ENCODE measurements at regions not wholly inside any gene's neighbourhood (a gene's known extent, or its start where the extent isn't known, plus 50 kb on each side); places are given as distances from the start of the nearest gene placed in this dataset.

DNA sequence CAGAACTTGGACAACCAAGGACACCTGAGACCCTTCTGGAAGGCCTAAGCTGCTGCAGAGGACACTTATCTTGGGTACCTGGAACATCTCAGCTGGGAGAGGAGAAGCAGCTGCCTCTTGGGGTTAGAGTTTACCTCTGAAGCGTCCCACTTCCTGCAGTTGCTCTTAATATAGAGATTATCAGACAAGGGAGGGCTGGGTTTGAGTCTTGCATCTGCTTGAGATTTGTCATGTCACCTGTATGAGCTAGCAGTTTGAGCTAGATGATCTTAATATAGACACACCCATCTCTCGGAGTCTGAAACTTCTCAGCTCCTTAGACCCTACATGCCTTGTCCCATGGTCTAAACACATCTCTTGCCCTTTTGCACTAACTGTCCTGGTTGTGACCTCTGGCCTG, 93.1 kb upstream of the CCL1 start:
- no peak overlapping the region for H3K4me3 Mint-ChIP-seq
- H2BK20ac ChIP-seq (ENCODE audit: low read depth, low read length, poor library complexity, severe bottlenecking), result no peak overlapping the region
- no peak overlapping the region for H4K5ac ChIP-seq (ENCODE audit: insufficient read length, low read depth, low read length)
- H3K27ac Mint-ChIP-seq, result no peak overlapping the region
- no peak overlapping the region for H2BK12ac ChIP-seq (ENCODE audit: insufficient read length, low read depth, low read length)
- no peak overlapping the region for H3K4ac ChIP-seq (ENCODE audit: low read depth, low read length)
- no peak overlapping the region for H3K14ac ChIP-seq (ENCODE audit: insufficient read depth, low read length)
- no peak overlapping the region for H4K8ac ChIP-seq (replicated peaks; ENCODE audit: insufficient read length, low read depth, low read length)
- no peak overlapping the region for H2AK5ac ChIP-seq (ENCODE audit: insufficient read length, low read length)
- H3K79me1 ChIP-seq (ENCODE audit: insufficient read depth, low read depth, low read length, poor library complexity, severe bottlenecking), result no peaks in the 10 kb centered on the region
- H2BK15ac ChIP-seq (ENCODE audit: low read depth, low read length), result no peak overlapping the region
- H3K4me2 ChIP-seq (ENCODE audit: insufficient read depth, insufficient read length, low read length), result no peak overlapping the region
- no peaks in the 10 kb centered on the region for H3K9me3 ChIP-seq (ENCODE audit: control insufficient read depth, low read depth, low read length)
- TF ChIP-seq, protein P1, sequence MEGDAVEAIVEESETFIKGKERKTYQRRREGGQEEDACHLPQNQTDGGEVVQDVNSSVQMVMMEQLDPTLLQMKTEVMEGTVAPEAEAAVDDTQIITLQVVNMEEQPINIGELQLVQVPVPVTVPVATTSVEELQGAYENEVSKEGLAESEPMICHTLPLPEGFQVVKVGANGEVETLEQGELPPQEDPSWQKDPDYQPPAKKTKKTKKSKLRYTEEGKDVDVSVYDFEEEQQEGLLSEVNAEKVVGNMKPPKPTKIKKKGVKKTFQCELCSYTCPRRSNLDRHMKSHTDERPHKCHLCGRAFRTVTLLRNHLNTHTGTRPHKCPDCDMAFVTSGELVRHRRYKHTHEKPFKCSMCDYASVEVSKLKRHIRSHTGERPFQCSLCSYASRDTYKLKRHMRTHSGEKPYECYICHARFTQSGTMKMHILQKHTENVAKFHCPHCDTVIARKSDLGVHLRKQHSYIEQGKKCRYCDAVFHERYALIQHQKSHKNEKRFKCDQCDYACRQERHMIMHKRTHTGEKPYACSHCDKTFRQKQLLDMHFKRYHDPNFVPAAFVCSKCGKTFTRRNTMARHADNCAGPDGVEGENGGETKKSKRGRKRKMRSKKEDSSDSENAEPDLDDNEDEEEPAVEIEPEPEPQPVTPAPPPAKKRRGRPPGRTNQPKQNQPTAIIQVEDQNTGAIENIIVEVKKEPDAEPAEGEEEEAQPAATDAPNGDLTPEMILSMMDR (conservative IDR thresholded peaks at IDR 0.05), result no peak
- no peaks in the 10 kb centered on the region for H3K27me3 ChIP-seq (ENCODE audit: insufficient read depth, low read length)
- H3K27ac ChIP-seq (ENCODE audit: insufficient read length, low read depth, low read length), result no peak overlapping the region
- H3K36me3 Mint-ChIP-seq (ENCODE audit: insufficient read depth in 1 of 3, low read depth in 3 of 3), result no peaks in the 10 kb centered on the region
- H2BK5ac ChIP-seq (ENCODE audit: insufficient read length, low read length), result no peak overlapping the region
- H4K91ac ChIP-seq (ENCODE audit: insufficient read length, low read depth, low read length), result no peak overlapping the region
- H2AFZ ChIP-seq (ENCODE audit: low read length), result no peak overlapping the region
- H3K9me3 Mint-ChIP-seq, result no peaks in the 10 kb centered on the region
- no peaks in the 10 kb centered on the region for H3K79me2 ChIP-seq (ENCODE audit: insufficient read depth, low read length)
- H3K4me1 Mint-ChIP-seq, result peaks cover 5 to 9% of the 10 kb centered on the region in 2 experiments
- H4K20me1 ChIP-seq (ENCODE audit: control insufficient read depth, insufficient read depth, insufficient read length), result no peaks in the 10 kb centered on the region
- no peak overlapping the region for H2BK120ac ChIP-seq (ENCODE audit: low read depth, low read length, poor library complexity, severe bottlenecking)
- no peaks in the 10 kb centered on the region for H3K4me1 ChIP-seq (ENCODE audit: insufficient read depth, low read length)
- H3K23ac ChIP-seq (ENCODE audit: insufficient read length, low read depth, low read length), result no peak overlapping the region
- H3K9ac ChIP-seq (ENCODE audit: extremely low read depth, insufficient read length, low read length), result no peak overlapping the region
- DNase-seq, result no peak
- no CpG with 5 or more reads among the region's 2 CpGs for WGBS (ENCODE audit: extremely low coverage, insufficient read length, low lambda C conversion rate)
- H3K27me3 Mint-ChIP-seq (ENCODE audit: low read depth), result peaks cover 20% of the 10 kb centered on the region
- H3K18ac ChIP-seq (ENCODE audit: insufficient read length, low read depth, low read length), result no peak overlapping the region
- H3T11ph ChIP-seq (ENCODE audit: low read length), result no peak overlapping the region
- no peaks in the 10 kb centered on the region for H3K23me2 ChIP-seq (ENCODE audit: insufficient read length, low read depth, low read length, poor library complexity, severe bottlenecking)
- H3K56ac ChIP-seq (ENCODE audit: insufficient read length, low read depth, low read length), result no peak overlapping the region
